Fibroblast of villous mesenchyme (primary cell): ENCODE measurements at regions not wholly inside any gene's neighbourhood (a gene's known extent, or its start where the extent isn't known, plus 50 kb on each side); places are given as distances from the start of the nearest gene placed in this dataset.
A peak's percentile ranks its signal among the peaks of the same experiment; 100 is the strongest.
"Not testable (repeated sequence)": the region's sequence is repeated elsewhere in the genome, so short reads cannot be mapped to it uniquely, and the experiment has no call there.

ENCODE experiments used
- DNase-seq: peaks from one replicate; pipeline ENCODE4 v3.0.0-alpha.2; 2010; ENCODE audit warnings: low read depth
- H3K4me3 ChIP-seq: 2 replicates; pipeline ENCODE4 v1.5.1; 2011; ENCODE audit warnings: low read depth, mild to moderate bottlenecking, low read length
- CTCF ChIP-seq: IDR thresholded peaks from 2 replicates; pipeline ENCODE4 v1.5.1; 2012; ENCODE audit warnings: low read depth, mild to moderate bottlenecking, low read length; ENCODE audit not compliant: insufficient read depth

GRCh38 chr1:234955107-234955731 lies 173.4 kb downstream of the TOMM20 start:
- no peak for TF ChIP-seq CTCF
- no peak overlapping the region for H3K4me3 ChIP-seq
- DNase-seq: peak; percentile 85

- H3K4me3 ChIP-seq: no peak overlapping the region
- no peak for DNase-seq
- TF ChIP-seq CTCF: no peak
Observed at GRCh38 chr1:234954613-234955012, 174.0 kb downstream of the TOMM20 start.

GRCh38 chr1:234953655-234954405 lies 174.8 kb downstream of the TOMM20 start:
- H3K4me3 ChIP-seq: no peak overlapping the region
- no peak for DNase-seq
- no peak for TF ChIP-seq CTCF

GRCh38 chr1:234950598-234950997 lies 178.0 kb downstream of the TOMM20 start:
- no peak for TF ChIP-seq CTCF
- no peak overlapping the region for H3K4me3 ChIP-seq
- DNase-seq: no peak

DNA sequence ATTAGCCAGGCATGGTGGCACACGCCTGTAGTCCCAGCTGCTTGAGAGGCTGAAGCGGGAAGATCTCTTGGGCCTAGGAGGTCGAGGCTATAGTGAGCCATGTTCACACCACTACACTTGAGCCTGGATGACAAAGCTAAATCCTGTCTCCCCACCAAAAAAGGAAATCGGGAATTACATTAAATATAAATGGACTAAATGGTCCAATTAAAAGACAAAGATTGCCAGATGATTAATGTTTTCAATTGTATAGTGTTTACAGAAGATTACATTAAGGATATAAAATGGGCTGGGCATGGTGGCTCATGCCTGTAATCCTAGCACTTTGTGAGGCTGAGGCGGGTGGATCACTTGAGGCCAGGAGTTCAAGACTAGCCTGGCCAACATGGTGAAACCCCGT lies 179.1 kb downstream of the TOMM20 start:
- DNase-seq, H3K4me3 ChIP-seq: not testable (repeated sequence)

DNA sequence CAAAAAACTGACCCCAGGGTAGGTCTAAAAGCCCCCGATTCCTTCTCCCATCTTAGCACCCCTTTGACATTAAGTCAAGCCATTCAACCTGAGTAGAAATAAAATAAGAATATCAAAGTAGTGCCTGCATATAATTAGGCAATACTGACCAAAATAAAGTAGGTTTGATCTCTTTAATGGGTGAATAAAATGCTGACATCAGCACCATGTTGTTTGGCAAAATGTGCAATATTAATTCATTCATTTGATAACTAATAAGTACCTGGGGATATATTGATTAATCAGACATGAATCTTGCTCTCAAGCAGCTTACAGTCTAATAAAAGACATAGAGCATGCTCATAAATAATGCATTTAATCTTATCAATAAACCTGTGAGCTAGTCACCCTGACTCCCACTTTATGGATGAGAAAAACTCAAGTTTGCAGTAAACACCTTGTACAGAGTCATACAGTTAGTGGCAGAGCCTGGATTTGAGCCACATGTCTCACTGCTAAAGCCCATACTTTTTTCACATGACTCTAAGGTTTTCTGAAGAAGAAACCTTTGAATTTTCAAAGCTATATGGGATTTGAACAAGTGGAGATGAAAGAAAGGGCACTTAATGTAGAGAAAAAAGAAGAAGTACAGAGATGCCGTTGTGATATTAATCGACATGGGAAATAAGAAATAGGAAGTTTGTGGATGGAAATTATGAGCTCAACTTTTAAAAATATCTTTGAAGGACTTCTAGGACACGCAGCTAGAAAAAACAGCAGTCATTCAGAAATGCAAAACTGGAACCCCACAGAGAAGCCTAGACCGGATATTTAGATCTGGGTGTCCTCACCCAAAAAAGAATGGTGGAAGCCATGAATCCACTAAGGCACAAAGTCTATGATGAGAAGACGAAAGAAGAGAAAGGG lies 183.9 kb downstream of the TOMM20 start:
- no peak for DNase-seq
- no peak for TF ChIP-seq CTCF
- H3K4me3 ChIP-seq: no peak overlapping the region

GRCh38 chr1:234943836-234944402 lies 184.7 kb downstream of the TOMM20 start:
- TF ChIP-seq CTCF: no peak
- DNase-seq: no peak

More at GRCh38 chr1:234943836-234944402, 184.7 kb downstream of the TOMM20 start:
- no peak overlapping the region for H3K4me3 ChIP-seq
